Esophagus muscularis mucosa (tissue), 4 donors: ENCODE measurements at regions not wholly inside any gene's neighbourhood (a gene's known extent, or its start where the extent isn't known, plus 50 kb on each side); places are given as distances from the start of the nearest gene placed in this dataset.

Experiments
- DNase-seq: peaks from one replicate; pipeline ENCODE4 v3.0.0-alpha.2; 2017; ENCODE audit errors: extremely low spot score
- H3K27ac ChIP-seq, 4 donors: fragments of 200-600 bp; sonication (generic); replicated peaks in 1 of 4; 1 replicate in 3 of 4; 2 replicates in 1 of 4; pipeline ENCODE4 v1.5.1; 2016 to 2019; ENCODE audit warnings: mild to moderate bottlenecking in 1 of 4
- H3K27me3 ChIP-seq, 4 donors: fragments of 200-600 bp; sonication (generic); one replicate each; pipeline versions ENCODE4 v1.5.1 to v1.6.0; 2016 to 2019
- H3K36me3 ChIP-seq, 4 donors: fragments of 200-600 bp; sonication (generic); one replicate each; pipeline ENCODE4 v1.5.1; 2016 to 2019
- H3K4me1 ChIP-seq, 4 donors: fragments of 200-600 bp; sonication (generic); one replicate each; pipeline ENCODE4 v1.5.1; 2016 to 2019
- H3K4me3 ChIP-seq, 4 donors: fragments of 200-600 bp; sonication (generic); 1 replicate in 2 of 4; 2 replicates in 2 of 4; pipeline ENCODE4 v1.5.1; 2016 to 2019; ENCODE audit warnings: mild to moderate bottlenecking in 4 of 4, moderate library complexity in 1 of 4
- H3K9me3 ChIP-seq, 4 donors: fragments of 200-600 bp; sonication (generic); 1 replicate in 3 of 4; 2 replicates in 1 of 4; pipeline ENCODE4 v1.5.1; 2016 to 2019
- CTCF ChIP-seq, 3 experiments: fragments of 200-600 bp in 2 of 3; fragments of 450-650 bp in 1 of 3; sonication (generic) in 2 of 3; IDR thresholded peaks; one replicate each; pipeline ENCODE4 v1.5.1; 2017 to 2019; ENCODE audit warnings: antibody characterized with exemption in 3 of 3, mild to moderate bottlenecking in 2 of 3, moderate library complexity in 1 of 3
- EP300 ChIP-seq: sonication (generic); formaldehyde crosslinking; IDR thresholded peaks from one replicate; pipeline ENCODE4 v1.6.1; 2017; ENCODE audit warnings: antibody characterized with exemption
- POLR2A ChIP-seq: fragments of 450-650 bp; IDR thresholded peaks from one replicate; pipeline ENCODE4 v1.6.1; 2017; ENCODE audit warnings: antibody characterized with exemption, moderate library complexity, mild to moderate bottlenecking, low read depth
- POLR2AphosphoS5 ChIP-seq, 2 donors: sonication (generic); formaldehyde crosslinking; IDR thresholded peaks; one replicate each; pipeline ENCODE4 v1.6.1; 2017; ENCODE audit warnings: antibody characterized with exemption in 2 of 2
- WGBS: methylation state at CpG from one replicate; pipeline ENCODE4 v1.1.5; 2018; 5-methylcytosine and 5-hydroxymethylcytosine counted together
- intact Hi-C: fragments of 100-400 bp; cut with DNase I; formaldehyde crosslinking; loops from one replicate; pipeline ENCODE4 v1.15.1; 2023

- Histone ChIP-seq H3K27ac (no peak overlapping the region), H3K4me3 (no peak overlapping the region), H3K36me3 (no peaks in the 10 kb centered on the region), H3K9me3 (no peaks in the 10 kb centered on the region), H3K27me3 (no peaks in the 10 kb centered on the region), H3K4me1 (peaks cover 0 to 11% (median 0%) of the 10 kb centered on the region in 4 donors)
- TF ChIP-seq CTCF (IDR thresholded peaks at IDR 0.05) (no peak), EP300 (no peak), POLR2A (no peak), POLR2AphosphoS5 (IDR thresholded peaks at IDR 0.05) (no peak)
- 75% methylated on average over 1 of the region's 1 CpG for whole genome bisulfite sequencing
- DNase-seq = no peak
- intact Hi-C loops = no loop called here
Observed at GRCh38 chr18:67241299-67241698, 275.2 kb downstream of the DSEL start.

GRCh38 chr18:67239826-67240225 is 276.7 kb downstream of the DSEL start:
- Histone ChIP-seq H3K27me3 (no peaks in the 10 kb centered on the region), H3K9me3 (no peaks in the 10 kb centered on the region), H3K36me3 (no peaks in the 10 kb centered on the region), H3K27ac (no peak overlapping the region), H3K4me1 (peaks cover 0 to 11% (median 0%) of the 10 kb centered on the region in 4 donors), H3K4me3 (no peak overlapping the region)
- TF ChIP-seq EP300 = no peak
- TF ChIP-seq CTCF (IDR thresholded peaks at IDR 0.05) = no peak
- TF ChIP-seq POLR2AphosphoS5 (IDR thresholded peaks at IDR 0.05) = no peak
- no peak for TF ChIP-seq POLR2A
- no peak for DNase-seq
- intact Hi-C loops = no loop called here
- WGBS = 93% methylated on average over 7 of the region's 7 CpGs

- intact Hi-C loops = no loop called here
- no peak for TF ChIP-seq POLR2AphosphoS5 (IDR thresholded peaks at IDR 0.05)
- TF ChIP-seq CTCF (IDR thresholded peaks at IDR 0.05) = no peak
- TF ChIP-seq EP300 = no peak
- no peak for TF ChIP-seq POLR2A
Observed at GRCh38 chr18:67232991-67233390, 283.5 kb downstream of the DSEL start.

GRCh38 chr18:67232406-67232805 is 284.1 kb downstream of the DSEL start:
- WGBS = 47% methylated on average over 4 of the region's 4 CpGs
- Histone ChIP-seq H3K27me3 (no peaks in the 10 kb centered on the region), H3K4me3 (no peak overlapping the region), H3K36me3 (no peaks in the 10 kb centered on the region), H3K4me1 (no peaks in the 10 kb centered on the region), H3K9me3 (peaks cover 0 to 5% (median 0%) of the 10 kb centered on the region in 4 donors), H3K27ac (no peak overlapping the region)
- DNase-seq = no peak
- intact Hi-C loops = no loop called here
- TF ChIP-seq CTCF (IDR thresholded peaks at IDR 0.05) = no peak
- no peak for TF ChIP-seq POLR2A
- TF ChIP-seq POLR2AphosphoS5 (IDR thresholded peaks at IDR 0.05) = no peak
- no peak for TF ChIP-seq EP300

More at GRCh38 chr18:67232991-67233390, 283.5 kb downstream of the DSEL start:
- WGBS = 93% methylated on average over 1 of the region's 1 CpG
- H3K36me3 ChIP-seq = no peaks in the 10 kb centered on the region
- no peaks in the 10 kb centered on the region for H3K4me1 ChIP-seq
- peaks cover 0 to 4% (median 0%) of the 10 kb centered on the region in 4 donors for H3K9me3 ChIP-seq
- DNase-seq = no peak
- no peak overlapping the region for H3K27ac ChIP-seq
- no peaks in the 10 kb centered on the region for H3K27me3 ChIP-seq
- no peak overlapping the region for H3K4me3 ChIP-seq

GRCh38 chr18:67222887-67223286 is 293.6 kb downstream of the DSEL start:
- Histone ChIP-seq H3K27me3 (no peaks in the 10 kb centered on the region), H3K27ac (no peak overlapping the region), H3K4me3 (no peak overlapping the region), H3K9me3 (no peaks in the 10 kb centered on the region), H3K36me3 (no peaks in the 10 kb centered on the region), H3K4me1 (no peaks in the 10 kb centered on the region)
- DNase-seq = no peak
- intact Hi-C loops = no loop called here
- TF ChIP-seq CTCF (IDR thresholded peaks at IDR 0.05) = no peak
